Sigmoid colon (tissue), 4 donors: ENCODE measurements at regions not wholly inside any gene's neighbourhood (a gene's known extent, or its start where the extent isn't known, plus 50 kb on each side); places are given as distances from the start of the nearest gene placed in this dataset.

Experiments used
- CTCF ChIP-seq, 4 experiments: fragments of 450-650 bp in 3 of 4; fragments of 200-600 bp in 1 of 4; IDR thresholded peaks; one replicate each; pipeline ENCODE4 v1.5.1; 2016 to 2019; ENCODE audit warnings: antibody characterized with exemption in 4 of 4, mild to moderate bottlenecking in 3 of 4, moderate library complexity in 2 of 4
- EP300 ChIP-seq, 4 donors: sonication (generic); formaldehyde crosslinking; IDR thresholded peaks; one replicate each; pipeline ENCODE4 v1.6.1; 2017; ENCODE audit warnings: antibody characterized with exemption in 4 of 4

- TF ChIP-seq CTCF (IDR thresholded peaks at IDR 0.05) = no peak
- TF ChIP-seq EP300 (IDR thresholded peaks at IDR 0.05) = no peak
These were observed 153.4 kb downstream of the PIK3R1 start for GRCh38 chr5:68369023-68369359.
